ENCODE measurements at regions not wholly inside any gene's neighbourhood (a gene's known extent, or its start where the extent isn't known, plus 50 kb on each side); places are given as distances from the start of the nearest gene placed in this dataset.
A peak's percentile ranks its signal among the peaks of the same experiment; 100 is the strongest.

GRCh38 chr5:53243403-53243802, 133.8 kb upstream of the MOCS2 start:
- CTCF ChIA-PET, result interaction anchor here (0.6 to 1.6 kb wide), 3 partner anchors 33 to 1067 kb away, joined by 3 read pairs; partner anchors contain the start of gene ARL15
- POLR2A ChIA-PET, result no interaction called here
- Histone ChIP-seq H3K27me3 (ENCODE audit: control insufficient read depth, insufficient read depth, low read length) (no peaks in the 10 kb centered on the region), H3K36me3 (ENCODE audit: control insufficient read depth, insufficient read depth, low read length) (no peaks in the 10 kb centered on the region), H3K4me3 (ENCODE audit: low read depth, low read length) (no peak overlapping the region)
- TF ChIP-seq CTCF (IDR thresholded peaks at IDR 0.05; ENCODE audit: insufficient read depth, low read depth, low read length), result no peak
- DNase-seq (ENCODE audit: low read depth), result no peak

GRCh38 chr5:53246042-53246836, 136.7 kb upstream of the MOCS2 start:
- Histone ChIP-seq H3K27me3 (ENCODE audit: control insufficient read depth, insufficient read depth, low read length) (no peaks in the 10 kb centered on the region), H3K36me3 (ENCODE audit: control insufficient read depth, insufficient read depth, low read length) (no peaks in the 10 kb centered on the region), H3K4me3 (ENCODE audit: low read depth, low read length) (no peak overlapping the region)
- no peak for TF ChIP-seq CTCF (IDR thresholded peaks at IDR 0.05; ENCODE audit: insufficient read depth, low read depth, low read length)
- DNase-seq (ENCODE audit: low read depth), result peak; percentile 70
- ChIA-PET CTCF (no interaction called here), POLR2A (no interaction called here)

DNA sequence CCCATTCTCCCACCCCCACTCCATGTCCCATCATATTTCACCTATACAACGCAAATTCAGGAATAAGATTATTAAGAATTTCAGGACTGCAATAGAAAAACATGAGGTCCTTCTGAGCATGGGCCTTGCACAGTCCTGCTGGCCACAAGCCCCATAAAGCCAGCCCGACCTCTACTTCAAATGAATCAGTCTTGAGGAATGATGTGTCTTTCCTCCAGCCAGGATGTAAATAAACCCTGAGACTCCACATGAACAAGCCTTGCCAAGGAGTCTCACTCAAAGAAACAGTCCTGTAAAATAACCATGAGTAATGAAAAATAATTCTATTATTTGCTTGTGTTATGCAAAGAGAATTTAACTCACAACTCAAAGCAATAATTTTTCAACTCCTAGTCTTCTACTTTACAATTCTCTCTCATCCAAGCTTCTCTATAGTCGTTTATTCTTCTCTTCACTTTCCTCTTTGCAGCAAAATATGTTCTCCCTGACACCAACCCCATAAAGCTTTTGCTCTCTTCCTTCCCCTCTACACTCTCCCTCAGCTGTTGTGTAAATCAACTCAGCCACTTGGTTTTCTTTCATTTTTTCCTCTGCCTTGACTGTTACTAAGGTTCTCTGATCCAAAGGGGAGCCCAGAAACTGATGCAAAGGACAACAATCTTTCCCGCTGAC, 140.1 kb upstream of the MOCS2 start:
- H3K36me3 ChIP-seq (ENCODE audit: control insufficient read depth, insufficient read depth, low read length), result no peaks in the 10 kb centered on the region
- peak; percentile 85 for DNase-seq (ENCODE audit: low read depth)
- POLR2A ChIA-PET, result no interaction called here
- no peak overlapping the region for H3K4me3 ChIP-seq (ENCODE audit: low read depth, low read length)
- no peaks in the 10 kb centered on the region for H3K27me3 ChIP-seq (ENCODE audit: control insufficient read depth, insufficient read depth, low read length)
- CTCF ChIA-PET, result interaction anchor here (0.8 to 1.7 kb wide), 4 partner anchors 14 to 976 kb away, joined by 3 to 4 read pairs (median 3); no protein-coding TSS in a partner anchor
- TF ChIP-seq CTCF (IDR thresholded peaks at IDR 0.05; ENCODE audit: insufficient read depth, low read depth, low read length), result no peak

GRCh38 chr5:53250201-53250550, 140.6 kb upstream of the MOCS2 start:
- POLR2A ChIA-PET, result no interaction called here
- TF ChIP-seq CTCF (IDR thresholded peaks at IDR 0.05; ENCODE audit: insufficient read depth, low read depth, low read length), result no peak
- Histone ChIP-seq H3K27me3 (ENCODE audit: control insufficient read depth, insufficient read depth, low read length) (no peaks in the 10 kb centered on the region), H3K4me3 (ENCODE audit: low read depth, low read length) (no peak overlapping the region), H3K36me3 (ENCODE audit: control insufficient read depth, insufficient read depth, low read length) (no peaks in the 10 kb centered on the region)
- CTCF ChIA-PET, result interaction anchor here (0.8 to 1.7 kb wide), 4 partner anchors 13 to 976 kb away, joined by 3 to 4 read pairs (median 3); no protein-coding TSS in a partner anchor
- no peak for DNase-seq (ENCODE audit: low read depth)

GRCh38 chr5:53253421-53253871, 143.9 kb upstream of the MOCS2 start:
- CTCF ChIA-PET, result interaction anchor here (0.7 to 0.8 kb wide), 2 partner anchors 9 to 11 kb away, joined by 3 to 5 read pairs; no protein-coding TSS in a partner anchor
- no peaks in the 10 kb centered on the region for H3K27me3 ChIP-seq (ENCODE audit: control insufficient read depth, insufficient read depth, low read length)
- POLR2A ChIA-PET, result no interaction called here
- H3K4me3 ChIP-seq (ENCODE audit: low read depth, low read length), result no peak overlapping the region
- no peak for TF ChIP-seq CTCF (IDR thresholded peaks at IDR 0.05; ENCODE audit: insufficient read depth, low read depth, low read length)
- peak; percentile 40 for DNase-seq (ENCODE audit: low read depth)
- H3K36me3 ChIP-seq (ENCODE audit: control insufficient read depth, insufficient read depth, low read length), result no peaks in the 10 kb centered on the region
